Neural cell (in vitro differentiated cells): ENCODE measurements at regions not wholly inside any gene's neighbourhood (a gene's known extent, or its start where the extent isn't known, plus 50 kb on each side); places are given as distances from the start of the nearest gene placed in this dataset.

ENCODE experiments used
- H2AFZ ChIP-seq: fragments of 200-600, 300-800 bp; sonication (generic), shearing (Covaris generic); 2 replicates; pipeline ENCODE4 v1.6.0; 2014; ENCODE audit warnings: low read depth, mild to moderate bottlenecking, antibody characterized with exemption, low read length, moderate library complexity
- H3F3A ChIP-seq: fragments of 200-600 bp; shearing (Covaris generic); 2 replicates; pipeline ENCODE4 v1.6.1; 2016; ENCODE audit warnings: mild to moderate bottlenecking, moderate library complexity, mixed read lengths, antibody characterized with exemption, low read length; ENCODE audit not compliant: insufficient read depth, poor library complexity, severe bottlenecking
- H3K27ac ChIP-seq: fragments of 200-600, 300-800 bp; sonication (generic), shearing (Covaris generic); 2 replicates; pipeline ENCODE4 v1.5.1; 2014; ENCODE audit warnings: mild to moderate bottlenecking, low read length, moderate library complexity
- H3K27me3 ChIP-seq: fragments of 300-800, 200-600 bp; sonication (generic), shearing (Covaris generic); 2 replicates; pipeline ENCODE4 v1.6.0; 2014; ENCODE audit warnings: mild to moderate bottlenecking, low read depth, low read length, moderate library complexity; ENCODE audit not compliant: insufficient read depth
- H3K36me3 ChIP-seq: fragments of 300-800, 200-600 bp; sonication (generic), shearing (Covaris generic); 2 replicates; pipeline ENCODE4 v1.5.1; 2014; ENCODE audit warnings: mild to moderate bottlenecking, antibody characterized with exemption, low read length, moderate library complexity; ENCODE audit not compliant: insufficient read depth
- H3K4me2 ChIP-seq: fragments of 300-800, 200-600 bp; sonication (generic), shearing (Covaris generic); 2 replicates; pipeline ENCODE4 v1.6.0; 2014; ENCODE audit warnings: mild to moderate bottlenecking, low read length
- H3K4me3 ChIP-seq: fragments of 300-800, 200-600 bp; sonication (generic), shearing (Covaris generic); 2 replicates; pipeline ENCODE4 v1.5.1; 2014; ENCODE audit warnings: mild to moderate bottlenecking, low read length, moderate library complexity
- H3K79me2 ChIP-seq: fragments of 200-600 bp; shearing (Covaris generic); replicated peaks from 2 replicates; pipeline ENCODE4 v1.6.0; 2014; ENCODE audit warnings: mild to moderate bottlenecking, low read length, moderate library complexity; ENCODE audit not compliant: insufficient read depth
- H3K9ac ChIP-seq: fragments of 300-800, 200-600 bp; sonication (generic), shearing (Covaris generic); 2 replicates; pipeline ENCODE4 v1.6.1; 2016; ENCODE audit warnings: mild to moderate bottlenecking, low read length, mixed read lengths
- H3K9me2 ChIP-seq: fragments of 200-600 bp; shearing (Covaris generic); 2 replicates; pipeline ENCODE4 v1.6.1; 2016; ENCODE audit warnings: mild to moderate bottlenecking, low read length, mixed read lengths; ENCODE audit not compliant: insufficient read depth
- H3K9me3 ChIP-seq: fragments of 200-600, 300-800 bp; sonication (generic), shearing (Covaris generic); 2 replicates; pipeline ENCODE4 v1.6.1; 2016; ENCODE audit warnings: mild to moderate bottlenecking, mixed run types, low read length, moderate library complexity, mixed read lengths
- H4K20me1 ChIP-seq: fragments of 200-600 bp; shearing (Covaris generic); 2 replicates; pipeline ENCODE4 v1.6.1; 2016; ENCODE audit warnings: mild to moderate bottlenecking, mixed run types; ENCODE audit not compliant: insufficient read depth
- EP300 ChIP-seq: fragments of 450-650 bp; conservative IDR thresholded peaks from 2 replicates; pipeline ENCODE4 v1.6.1; 2014; ENCODE audit warnings: antibody characterized with exemption, mild to moderate bottlenecking, moderate library complexity; ENCODE audit not compliant: poor library complexity, severe bottlenecking
- EZH2 ChIP-seq: fragments of 200-600, 300-800 bp; shearing (Covaris generic), sonication (generic); IDR thresholded peaks from 2 replicates; pipeline ENCODE4 v1.6.1; 2014; ENCODE audit warnings: antibody characterized with exemption, low read length, borderline replicate concordance, mild to moderate bottlenecking; ENCODE audit not compliant: insufficient read depth, poor library complexity, severe bottlenecking
- MXI1 ChIP-seq: fragments of 450-650 bp; conservative IDR thresholded peaks from 2 replicates; pipeline ENCODE4 v1.6.1; 2014; ENCODE audit warnings: antibody characterized with exemption, mild to moderate bottlenecking; ENCODE audit not compliant: poor library complexity, severe bottlenecking
- POLR2AphosphoS5 ChIP-seq: IDR thresholded peaks from 2 replicates; pipeline ENCODE4 v1.6.1; 2012
- RAD21 ChIP-seq: fragments of 450-650 bp; conservative IDR thresholded peaks from 2 replicates; pipeline ENCODE4 v1.6.1; 2014; ENCODE audit warnings: antibody characterized with exemption, mild to moderate bottlenecking, moderate library complexity
- SMC3 ChIP-seq: fragments of 450-650 bp; conservative IDR thresholded peaks from 2 replicates; pipeline ENCODE4 v1.6.1; 2014; ENCODE audit warnings: antibody characterized with exemption, mild to moderate bottlenecking, moderate library complexity; ENCODE audit not compliant: poor library complexity
- TAF1 ChIP-seq: IDR thresholded peaks from 2 replicates; pipeline ENCODE4 v1.6.1; 2012; ENCODE audit warnings: low read depth
- TF ChIP-seq, protein P1 (sequence below): fragments of 450-650 bp; IDR thresholded peaks from 2 replicates; pipeline ENCODE4 v1.5.1; 2014; ENCODE audit warnings: antibody characterized with exemption, mild to moderate bottlenecking, moderate library complexity; ENCODE audit not compliant: poor library complexity, severe bottlenecking
- TF ChIP-seq, protein P2 (sequence below): IDR thresholded peaks from 2 replicates; pipeline ENCODE4 v1.6.1; 2012; ENCODE audit warnings: borderline replicate concordance

DNA sequence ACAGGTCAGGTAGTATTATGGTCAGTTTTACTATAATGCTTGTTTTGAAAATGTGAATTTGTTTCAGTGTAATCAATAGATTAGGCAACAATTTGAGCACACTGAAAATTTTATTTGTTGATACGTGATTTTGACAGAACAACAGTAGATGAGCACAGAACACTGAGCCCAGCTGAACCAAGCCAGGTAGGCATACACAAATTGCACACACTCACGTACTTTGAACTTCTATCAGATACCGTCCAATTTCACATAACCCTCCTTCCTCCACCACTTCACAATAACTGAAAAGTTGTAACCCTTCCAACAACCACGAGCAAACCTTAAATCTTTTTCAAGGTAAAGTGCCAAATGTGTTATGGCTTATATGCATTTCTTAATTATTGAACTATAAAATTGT lies 229.5 kb upstream of the TMEFF2 start:
- Histone ChIP-seq H3K9me2 (no peaks in the 10 kb centered on the region), H3K4me3 (no peak overlapping the region), H3K27me3 (no peaks in the 10 kb centered on the region), H3F3A (no peaks in the 10 kb centered on the region), H3K9me3 (no peaks in the 10 kb centered on the region), H2AFZ (no peak overlapping the region), H3K9ac (no peak overlapping the region), H3K4me2 (no peak overlapping the region), H3K36me3 (no peaks in the 10 kb centered on the region), H4K20me1 (no peaks in the 10 kb centered on the region), H3K27ac (no peak overlapping the region), H3K79me2 (no peaks in the 10 kb centered on the region)
- TF ChIP-seq TAF1 (no peak), EZH2 (no peak), RAD21 (no peak), MXI1 (no peak), POLR2AphosphoS5 (no peak), SMC3 (no peak), EP300 (no peak)
- TF ChIP-seq, protein P1, sequence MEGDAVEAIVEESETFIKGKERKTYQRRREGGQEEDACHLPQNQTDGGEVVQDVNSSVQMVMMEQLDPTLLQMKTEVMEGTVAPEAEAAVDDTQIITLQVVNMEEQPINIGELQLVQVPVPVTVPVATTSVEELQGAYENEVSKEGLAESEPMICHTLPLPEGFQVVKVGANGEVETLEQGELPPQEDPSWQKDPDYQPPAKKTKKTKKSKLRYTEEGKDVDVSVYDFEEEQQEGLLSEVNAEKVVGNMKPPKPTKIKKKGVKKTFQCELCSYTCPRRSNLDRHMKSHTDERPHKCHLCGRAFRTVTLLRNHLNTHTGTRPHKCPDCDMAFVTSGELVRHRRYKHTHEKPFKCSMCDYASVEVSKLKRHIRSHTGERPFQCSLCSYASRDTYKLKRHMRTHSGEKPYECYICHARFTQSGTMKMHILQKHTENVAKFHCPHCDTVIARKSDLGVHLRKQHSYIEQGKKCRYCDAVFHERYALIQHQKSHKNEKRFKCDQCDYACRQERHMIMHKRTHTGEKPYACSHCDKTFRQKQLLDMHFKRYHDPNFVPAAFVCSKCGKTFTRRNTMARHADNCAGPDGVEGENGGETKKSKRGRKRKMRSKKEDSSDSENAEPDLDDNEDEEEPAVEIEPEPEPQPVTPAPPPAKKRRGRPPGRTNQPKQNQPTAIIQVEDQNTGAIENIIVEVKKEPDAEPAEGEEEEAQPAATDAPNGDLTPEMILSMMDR: no peak
- TF ChIP-seq, protein P2, sequence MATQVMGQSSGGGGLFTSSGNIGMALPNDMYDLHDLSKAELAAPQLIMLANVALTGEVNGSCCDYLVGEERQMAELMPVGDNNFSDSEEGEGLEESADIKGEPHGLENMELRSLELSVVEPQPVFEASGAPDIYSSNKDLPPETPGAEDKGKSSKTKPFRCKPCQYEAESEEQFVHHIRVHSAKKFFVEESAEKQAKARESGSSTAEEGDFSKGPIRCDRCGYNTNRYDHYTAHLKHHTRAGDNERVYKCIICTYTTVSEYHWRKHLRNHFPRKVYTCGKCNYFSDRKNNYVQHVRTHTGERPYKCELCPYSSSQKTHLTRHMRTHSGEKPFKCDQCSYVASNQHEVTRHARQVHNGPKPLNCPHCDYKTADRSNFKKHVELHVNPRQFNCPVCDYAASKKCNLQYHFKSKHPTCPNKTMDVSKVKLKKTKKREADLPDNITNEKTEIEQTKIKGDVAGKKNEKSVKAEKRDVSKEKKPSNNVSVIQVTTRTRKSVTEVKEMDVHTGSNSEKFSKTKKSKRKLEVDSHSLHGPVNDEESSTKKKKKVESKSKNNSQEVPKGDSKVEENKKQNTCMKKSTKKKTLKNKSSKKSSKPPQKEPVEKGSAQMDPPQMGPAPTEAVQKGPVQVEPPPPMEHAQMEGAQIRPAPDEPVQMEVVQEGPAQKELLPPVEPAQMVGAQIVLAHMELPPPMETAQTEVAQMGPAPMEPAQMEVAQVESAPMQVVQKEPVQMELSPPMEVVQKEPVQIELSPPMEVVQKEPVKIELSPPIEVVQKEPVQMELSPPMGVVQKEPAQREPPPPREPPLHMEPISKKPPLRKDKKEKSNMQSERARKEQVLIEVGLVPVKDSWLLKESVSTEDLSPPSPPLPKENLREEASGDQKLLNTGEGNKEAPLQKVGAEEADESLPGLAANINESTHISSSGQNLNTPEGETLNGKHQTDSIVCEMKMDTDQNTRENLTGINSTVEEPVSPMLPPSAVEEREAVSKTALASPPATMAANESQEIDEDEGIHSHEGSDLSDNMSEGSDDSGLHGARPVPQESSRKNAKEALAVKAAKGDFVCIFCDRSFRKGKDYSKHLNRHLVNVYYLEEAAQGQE: no peak

DNA sequence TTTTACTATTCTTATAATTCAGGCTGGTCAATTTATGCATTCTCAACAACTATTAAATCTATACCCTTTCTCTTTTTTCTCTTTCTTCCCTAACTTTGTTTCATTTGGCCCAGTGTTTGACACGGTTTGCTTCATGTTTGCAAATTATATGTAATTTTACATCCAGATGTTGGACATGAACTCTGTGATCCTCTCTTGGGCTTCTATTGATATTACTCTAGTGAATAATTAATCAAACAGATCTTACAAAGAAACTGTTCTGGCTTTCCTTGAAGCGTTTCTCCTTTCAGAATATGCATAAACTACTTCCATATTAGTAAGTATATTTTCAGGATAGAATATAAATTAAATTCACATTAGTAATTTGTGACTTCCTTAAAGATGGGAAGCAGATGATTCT lies 225.1 kb upstream of the TMEFF2 start:
- H3K27me3 ChIP-seq: no peaks in the 10 kb centered on the region
- no peaks in the 10 kb centered on the region for H3K9me2 ChIP-seq
- TF ChIP-seq POLR2AphosphoS5 (no peak), MXI1 (no peak), EP300 (no peak), EZH2 (no peak), TAF1 (no peak), SMC3 (no peak), RAD21 (no peak)
- TF ChIP-seq, protein P1: no peak
- TF ChIP-seq, protein P2: no peak
- H3K36me3 ChIP-seq: no peaks in the 10 kb centered on the region
- no peaks in the 10 kb centered on the region for H3K9me3 ChIP-seq
- no peaks in the 10 kb centered on the region for H4K20me1 ChIP-seq
- no peak overlapping the region for H3K9ac ChIP-seq
- H3F3A ChIP-seq: no peaks in the 10 kb centered on the region
- no peak overlapping the region for H3K4me3 ChIP-seq
- no peak overlapping the region for H2AFZ ChIP-seq
- H3K27ac ChIP-seq: no peak overlapping the region
- no peaks in the 10 kb centered on the region for H3K79me2 ChIP-seq
- H3K4me2 ChIP-seq: no peak overlapping the region
